ENCODE measurements at regions not wholly inside any gene's neighbourhood (a gene's known extent, or its start where the extent isn't known, plus 50 kb on each side); places are given as distances from the start of the nearest gene placed in this dataset.
A peak's percentile ranks its signal among the peaks of the same experiment; 100 is the strongest.

DNA sequence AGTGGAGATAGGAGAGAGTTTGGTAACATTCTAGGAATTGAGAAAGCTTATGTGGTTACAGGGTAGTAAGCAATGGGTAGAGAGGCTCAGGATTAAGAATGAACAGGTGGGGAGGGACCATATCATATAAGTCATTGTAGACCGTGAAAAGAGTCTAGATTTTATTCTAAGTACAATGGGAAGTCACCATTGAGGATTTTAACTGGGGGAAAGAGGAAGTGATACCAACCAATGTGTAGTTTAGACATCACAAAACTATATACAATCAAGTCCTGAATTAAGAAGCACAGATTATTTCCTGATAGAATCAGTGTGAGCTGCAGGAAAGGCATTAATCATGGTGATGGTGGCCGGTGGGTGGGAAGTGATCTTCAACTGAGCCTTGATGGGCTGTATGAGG, 178.3 kb upstream of the ZIC3 start:
- no peak overlapping the region for H3K27ac ChIP-seq
- TF ChIP-seq ZFX (IDR thresholded peaks at IDR 0.05; ENCODE audit: borderline replicate concordance) = no peak
- TF ChIP-seq, protein P1, sequence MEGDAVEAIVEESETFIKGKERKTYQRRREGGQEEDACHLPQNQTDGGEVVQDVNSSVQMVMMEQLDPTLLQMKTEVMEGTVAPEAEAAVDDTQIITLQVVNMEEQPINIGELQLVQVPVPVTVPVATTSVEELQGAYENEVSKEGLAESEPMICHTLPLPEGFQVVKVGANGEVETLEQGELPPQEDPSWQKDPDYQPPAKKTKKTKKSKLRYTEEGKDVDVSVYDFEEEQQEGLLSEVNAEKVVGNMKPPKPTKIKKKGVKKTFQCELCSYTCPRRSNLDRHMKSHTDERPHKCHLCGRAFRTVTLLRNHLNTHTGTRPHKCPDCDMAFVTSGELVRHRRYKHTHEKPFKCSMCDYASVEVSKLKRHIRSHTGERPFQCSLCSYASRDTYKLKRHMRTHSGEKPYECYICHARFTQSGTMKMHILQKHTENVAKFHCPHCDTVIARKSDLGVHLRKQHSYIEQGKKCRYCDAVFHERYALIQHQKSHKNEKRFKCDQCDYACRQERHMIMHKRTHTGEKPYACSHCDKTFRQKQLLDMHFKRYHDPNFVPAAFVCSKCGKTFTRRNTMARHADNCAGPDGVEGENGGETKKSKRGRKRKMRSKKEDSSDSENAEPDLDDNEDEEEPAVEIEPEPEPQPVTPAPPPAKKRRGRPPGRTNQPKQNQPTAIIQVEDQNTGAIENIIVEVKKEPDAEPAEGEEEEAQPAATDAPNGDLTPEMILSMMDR (IDR thresholded peaks at IDR 0.05) = no peak

DNA sequence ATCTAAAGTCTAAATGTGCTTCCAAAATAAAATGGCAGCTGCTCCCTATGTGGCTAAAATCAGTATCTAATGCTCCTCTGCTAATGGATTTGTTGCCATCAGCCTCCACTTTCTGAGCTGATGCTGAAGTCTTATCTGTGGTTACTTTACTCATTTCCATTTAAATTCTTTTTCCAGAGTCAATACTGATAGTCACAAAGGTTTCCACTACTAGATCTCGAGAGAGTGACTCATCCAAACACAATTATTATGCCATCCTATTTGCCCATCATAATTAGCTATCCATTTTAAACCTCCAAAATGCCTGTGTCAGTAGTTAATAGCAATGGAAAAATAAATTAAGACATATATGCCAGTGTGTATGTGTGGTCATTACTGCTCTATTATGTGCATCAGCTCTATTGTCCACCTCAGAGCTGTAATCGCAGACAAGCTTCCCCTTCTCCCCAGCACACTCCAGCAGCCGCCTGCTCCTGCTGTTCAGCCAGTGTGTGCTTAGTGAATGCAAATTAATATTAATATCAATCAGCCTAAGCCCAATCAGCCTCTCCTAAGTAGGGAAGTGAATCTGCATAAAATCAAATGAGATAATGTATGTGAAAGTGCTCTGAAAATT, 199.8 kb upstream of the ZIC3 start:
- no peak overlapping the region for H3K27ac ChIP-seq
- TF ChIP-seq, protein P1 (IDR thresholded peaks at IDR 0.05) = no peak
- TF ChIP-seq ZFX (IDR thresholded peaks at IDR 0.05; ENCODE audit: borderline replicate concordance) = no peak

DNA sequence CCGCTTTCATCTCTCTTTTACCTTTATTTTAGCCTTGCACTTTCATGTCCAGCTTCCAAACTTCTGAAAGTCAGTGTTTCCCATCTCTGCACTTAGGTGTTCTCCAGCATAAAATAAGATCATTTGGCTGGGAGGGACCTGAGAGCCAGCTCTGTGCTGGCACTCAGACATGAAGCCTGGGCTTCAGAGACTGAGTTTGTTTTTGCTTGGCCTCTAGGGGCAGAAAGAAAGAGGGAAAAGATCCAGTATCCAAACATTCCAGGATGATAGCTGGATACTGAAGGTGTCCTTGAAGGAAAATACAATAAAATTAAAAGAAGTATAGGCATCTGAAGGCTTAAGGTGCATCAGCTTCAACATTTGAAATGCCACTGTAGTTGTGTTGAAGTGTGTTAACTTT, 202.4 kb upstream of the ZIC3 start:
- no peak overlapping the region for H3K27ac ChIP-seq
- TF ChIP-seq, protein P1 (IDR thresholded peaks at IDR 0.05) = no peak
- TF ChIP-seq ZFX (IDR thresholded peaks at IDR 0.05; ENCODE audit: borderline replicate concordance) = no peak

DNA sequence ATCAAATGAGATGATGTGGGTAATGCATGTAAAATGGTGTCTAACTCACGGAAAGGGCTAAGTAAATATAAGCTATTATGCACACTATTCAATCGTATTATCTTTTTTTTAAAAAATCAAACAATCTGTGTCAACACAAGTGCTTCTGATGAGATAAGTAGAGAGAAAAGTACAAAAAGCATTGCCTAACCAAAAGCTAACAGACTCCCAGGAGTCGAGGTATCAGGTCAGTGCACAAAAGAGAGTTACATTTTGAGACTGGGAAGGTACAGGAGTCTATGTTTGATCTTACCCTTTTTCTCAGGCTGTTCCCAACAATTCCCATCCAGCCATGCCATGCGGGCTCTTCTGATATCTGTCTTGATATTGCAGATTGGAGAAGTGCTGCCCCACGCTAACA, 203.3 kb upstream of the ZIC3 start:
- H3K27ac ChIP-seq = no peak overlapping the region
- TF ChIP-seq, protein P1 (IDR thresholded peaks at IDR 0.05) = no peak
- TF ChIP-seq ZFX (IDR thresholded peaks at IDR 0.05; ENCODE audit: borderline replicate concordance) = no peak

DNA sequence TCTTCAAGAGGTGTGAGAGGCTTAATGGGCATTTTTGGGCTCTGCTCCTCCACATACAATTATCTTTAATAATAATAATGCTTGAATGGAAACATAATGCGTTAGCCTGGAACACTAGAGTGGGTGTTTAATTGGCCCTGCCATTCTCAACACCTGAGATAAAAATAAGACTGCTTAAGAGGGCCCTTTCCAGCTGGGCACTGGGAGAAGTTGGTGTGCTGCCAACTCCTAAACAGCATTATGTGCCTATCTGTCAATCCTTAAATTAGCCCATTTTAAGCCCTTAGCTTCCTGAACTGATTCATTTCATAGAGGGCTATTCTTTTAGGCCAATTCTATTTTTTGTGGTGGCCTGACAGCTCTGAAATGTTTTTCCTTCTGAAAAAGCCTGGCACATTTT, 211.1 kb upstream of the ZIC3 start:
- no peak overlapping the region for H3K27ac ChIP-seq
- TF ChIP-seq ZFX (IDR thresholded peaks at IDR 0.05; ENCODE audit: borderline replicate concordance) = no peak
- TF ChIP-seq, protein P1 (IDR thresholded peaks at IDR 0.05) = no peak

DNA sequence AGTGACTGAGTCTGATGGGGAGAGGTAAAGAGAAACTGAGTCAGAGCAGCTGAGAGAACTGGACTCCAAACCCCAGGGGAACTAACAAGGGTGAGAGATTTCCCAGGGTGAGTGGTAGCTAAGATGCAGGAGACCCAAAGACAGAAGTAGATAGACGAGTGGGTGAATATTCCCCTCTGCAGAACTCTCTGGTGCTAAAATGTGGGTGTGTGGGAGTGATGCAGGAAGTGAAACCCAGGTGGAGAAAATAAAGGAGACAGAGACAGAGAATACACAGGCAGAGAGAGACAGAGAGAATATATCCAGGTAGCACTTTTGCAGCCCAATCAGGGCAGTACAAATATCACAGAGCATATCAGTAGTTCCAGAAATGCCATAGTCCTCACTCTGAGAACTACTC, 212.5 kb upstream of the ZIC3 start:
- H3K27ac ChIP-seq = no peak overlapping the region
- TF ChIP-seq, protein P1 (IDR thresholded peaks at IDR 0.05) = no peak
- TF ChIP-seq ZFX (IDR thresholded peaks at IDR 0.05; ENCODE audit: borderline replicate concordance) = no peak

DNA sequence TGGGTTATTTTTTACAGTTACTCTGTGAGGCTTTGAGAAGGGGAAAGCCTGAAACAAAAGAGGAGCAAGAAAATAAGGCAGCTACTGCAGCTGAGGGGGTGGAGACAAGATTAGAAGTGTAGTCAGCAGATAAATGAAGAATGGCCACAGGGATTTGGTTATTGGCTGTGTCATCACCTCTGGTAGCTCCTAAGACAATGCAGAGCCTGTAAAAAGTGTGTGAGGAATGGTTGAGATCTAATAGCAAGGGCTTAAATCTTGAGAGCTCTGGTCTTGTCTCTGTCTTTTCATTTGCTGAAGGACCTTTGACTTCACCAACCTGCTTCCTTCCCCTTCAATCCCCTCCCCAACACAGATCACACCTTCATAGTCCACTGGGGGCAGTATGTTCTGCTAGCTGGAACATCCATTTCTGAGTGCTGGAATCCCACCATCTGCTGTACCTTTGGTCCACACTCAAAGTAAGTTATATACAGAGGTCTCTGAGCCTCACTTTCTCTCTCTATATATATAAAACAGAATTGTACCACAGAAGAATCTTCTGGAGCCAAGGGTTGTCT, 213.7 kb upstream of the ZIC3 start:
- no peak overlapping the region for H3K27ac ChIP-seq
- TF ChIP-seq ZFX (IDR thresholded peaks at IDR 0.05; ENCODE audit: borderline replicate concordance) = no peak
- TF ChIP-seq, protein P1 (IDR thresholded peaks at IDR 0.05) = peak; percentile 16; the same call in 1 of the 2 replicates
